Gastroesophageal sphincter (tissue), 3 donors: ENCODE measurements at regions not wholly inside any gene's neighbourhood (a gene's known extent, or its start where the extent isn't known, plus 50 kb on each side); places are given as distances from the start of the nearest gene placed in this dataset.
A peak's percentile ranks its signal among the peaks of the same experiment; 100 is the strongest.

Source experiments
- POLR2A ChIP-seq, 2 donors: fragments of 450-650 bp; IDR thresholded peaks; one replicate each; pipeline ENCODE4 v1.6.1; 2017; ENCODE audit warnings: antibody characterized with exemption in 2 of 2, mild to moderate bottlenecking in 2 of 2, moderate library complexity in 1 of 2
- TF ChIP-seq, protein P1 (sequence below), 4 experiments: fragments of 200-600 bp in 2 of 4; fragments of 450-650 bp in 2 of 4; sonication (generic) in 1 of 4; IDR thresholded peaks; one replicate each; pipeline ENCODE4 v1.5.1; 2017 to 2019; ENCODE audit warnings: antibody characterized with exemption in 4 of 4, mild to moderate bottlenecking in 2 of 4, moderate library complexity in 2 of 4

GRCh38 chr4:79042079-79042674, 102.9 kb upstream of the PAQR3 start:
- no peak for TF ChIP-seq POLR2A (IDR thresholded peaks at IDR 0.05)
- TF ChIP-seq, protein P1, sequence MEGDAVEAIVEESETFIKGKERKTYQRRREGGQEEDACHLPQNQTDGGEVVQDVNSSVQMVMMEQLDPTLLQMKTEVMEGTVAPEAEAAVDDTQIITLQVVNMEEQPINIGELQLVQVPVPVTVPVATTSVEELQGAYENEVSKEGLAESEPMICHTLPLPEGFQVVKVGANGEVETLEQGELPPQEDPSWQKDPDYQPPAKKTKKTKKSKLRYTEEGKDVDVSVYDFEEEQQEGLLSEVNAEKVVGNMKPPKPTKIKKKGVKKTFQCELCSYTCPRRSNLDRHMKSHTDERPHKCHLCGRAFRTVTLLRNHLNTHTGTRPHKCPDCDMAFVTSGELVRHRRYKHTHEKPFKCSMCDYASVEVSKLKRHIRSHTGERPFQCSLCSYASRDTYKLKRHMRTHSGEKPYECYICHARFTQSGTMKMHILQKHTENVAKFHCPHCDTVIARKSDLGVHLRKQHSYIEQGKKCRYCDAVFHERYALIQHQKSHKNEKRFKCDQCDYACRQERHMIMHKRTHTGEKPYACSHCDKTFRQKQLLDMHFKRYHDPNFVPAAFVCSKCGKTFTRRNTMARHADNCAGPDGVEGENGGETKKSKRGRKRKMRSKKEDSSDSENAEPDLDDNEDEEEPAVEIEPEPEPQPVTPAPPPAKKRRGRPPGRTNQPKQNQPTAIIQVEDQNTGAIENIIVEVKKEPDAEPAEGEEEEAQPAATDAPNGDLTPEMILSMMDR (IDR thresholded peaks at IDR 0.05) = peak; percentile 46 to 80 (median 62)
